Activated T-helper 1 cell treated with anti-CD3 and anti-CD28 coated beads, Interleukin-2, amount 50 U/mL, for 16 hours (primary cell): ENCODE measurements at regions not wholly inside any gene's neighbourhood (a gene's known extent, or its start where the extent isn't known, plus 50 kb on each side); places are given as distances from the start of the nearest gene placed in this dataset.

Experiments used
- DNase-seq, 2 donors: peaks; one replicate each; pipeline ENCODE4 v3.0.0-alpha.2; 2020; ENCODE audit warnings: low read depth in 1 of 2, low spot score in 1 of 2

GRCh38 chr1:30258876-30259275 lies 464.5 kb downstream of the MATN1 start:
- DNase-seq: no peak

DNA sequence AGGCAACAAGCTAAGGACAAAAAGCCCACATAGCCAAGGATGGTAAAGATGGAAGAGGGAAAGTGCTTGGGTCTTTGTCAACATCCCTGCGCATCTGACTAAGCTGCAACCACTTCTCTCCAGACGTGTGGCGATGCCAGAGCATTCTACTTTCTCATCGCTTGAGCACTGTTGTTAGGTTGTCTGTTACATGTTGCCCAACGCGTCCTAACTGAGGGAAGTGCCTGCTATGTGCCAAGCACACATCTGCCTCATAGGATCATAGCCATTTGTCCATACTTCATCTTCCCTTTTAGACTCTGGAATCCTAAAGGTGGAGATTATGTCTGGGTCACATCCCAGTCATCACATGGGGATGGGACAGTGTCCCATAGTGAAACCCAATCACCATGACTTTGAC lies 464.9 kb downstream of the MATN1 start:
- no peak for DNase-seq

DNA sequence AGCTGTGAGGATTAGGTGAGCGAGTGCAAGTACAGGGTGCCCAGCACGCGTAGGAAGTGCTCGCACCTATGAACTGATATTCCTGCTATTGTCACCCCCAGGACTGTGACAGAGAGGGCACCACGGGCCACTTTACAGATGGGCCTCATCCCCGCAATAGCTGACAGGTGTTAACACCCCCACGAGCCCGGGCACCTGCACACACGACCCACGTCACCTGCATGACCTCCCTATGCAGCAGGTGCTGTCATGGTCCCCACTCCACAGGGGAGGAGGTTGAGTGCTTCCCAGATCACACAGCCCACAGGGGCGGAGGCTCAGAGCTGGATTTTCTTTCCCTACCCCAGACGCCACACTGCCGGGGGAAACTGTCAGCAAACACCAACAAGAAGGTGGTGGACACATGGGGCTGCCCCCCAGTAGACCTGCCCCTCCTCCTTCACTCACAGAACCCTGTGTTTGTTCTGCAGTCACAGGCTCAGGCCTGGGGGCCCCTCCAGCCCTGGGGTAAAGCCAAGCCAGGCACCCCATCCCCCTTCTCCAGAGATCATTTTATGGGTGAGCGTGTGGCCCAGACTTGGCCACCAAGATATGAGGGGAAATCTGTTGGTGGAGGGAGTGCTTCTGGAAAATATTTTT lies 465.5 kb downstream of the MATN1 start:
- DNase-seq: no peak

GRCh38 chr1:30257322-30257721 lies 466.1 kb downstream of the MATN1 start:
- no peak for DNase-seq

GRCh38 chr1:30256911-30257310 lies 466.5 kb downstream of the MATN1 start:
- DNase-seq: no peak

GRCh38 chr1:30255111-30255724 lies 468.2 kb downstream of the MATN1 start:
- DNase-seq: no peak

- DNase-seq: no peak
These were observed 469.5 kb downstream of the MATN1 start for GRCh38 chr1:30253807-30254440.

GRCh38 chr1:30253361-30253760 lies 470.0 kb downstream of the MATN1 start:
- DNase-seq: no peak

DNA sequence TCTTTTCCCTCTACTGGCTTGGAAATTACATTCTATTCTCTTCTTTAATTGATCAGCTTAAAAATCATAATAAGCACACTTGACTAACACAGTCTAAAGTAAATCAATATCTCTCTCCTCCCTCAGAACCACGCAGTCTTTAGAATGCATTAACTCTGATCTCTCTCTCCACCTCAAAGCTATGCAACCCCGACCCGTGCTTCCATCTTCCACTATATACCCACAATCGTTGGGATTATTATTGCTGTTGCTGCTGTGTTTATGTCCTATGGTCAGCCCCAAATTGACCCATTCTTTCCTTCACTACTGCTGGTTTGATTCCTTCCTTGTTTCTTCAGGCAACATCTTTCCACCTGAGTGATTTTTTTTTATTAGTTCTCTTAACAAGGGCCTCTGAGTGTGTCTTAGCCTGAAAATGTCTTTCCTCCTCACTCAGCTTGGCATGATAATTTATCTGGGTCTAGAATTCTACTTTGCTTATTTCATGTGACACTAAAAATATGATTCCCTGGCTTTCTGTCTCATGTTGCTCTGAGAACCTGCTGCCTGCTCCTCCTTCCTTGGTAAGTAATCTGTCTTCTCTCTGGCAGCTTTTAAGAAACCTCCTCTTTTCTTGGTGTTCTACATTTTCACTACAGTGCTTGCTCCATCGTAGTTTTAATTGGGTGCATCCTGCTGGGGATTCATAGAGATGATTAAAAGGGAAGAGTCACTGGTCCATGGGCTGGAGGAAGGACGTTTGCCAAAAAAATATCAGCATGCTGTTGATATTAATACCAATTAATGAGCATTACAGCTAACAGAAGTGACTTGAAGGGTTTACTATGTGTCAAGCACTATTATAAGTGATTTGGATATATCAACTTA lies 472.2 kb downstream of the MATN1 start:
- no peak for DNase-seq

- DNase-seq: no peak
These were observed 472.9 kb downstream of the MATN1 start for GRCh38 chr1:30250338-30250983.

GRCh38 chr1:30249446-30250337 lies 473.7 kb downstream of the MATN1 start:
- no peak for DNase-seq

- DNase-seq: no peak
These were observed 474.6 kb downstream of the MATN1 start for GRCh38 chr1:30248774-30249173.

- DNase-seq: no peak
These were observed 475.0 kb downstream of the MATN1 start for GRCh38 chr1:30248373-30248772.

DNA sequence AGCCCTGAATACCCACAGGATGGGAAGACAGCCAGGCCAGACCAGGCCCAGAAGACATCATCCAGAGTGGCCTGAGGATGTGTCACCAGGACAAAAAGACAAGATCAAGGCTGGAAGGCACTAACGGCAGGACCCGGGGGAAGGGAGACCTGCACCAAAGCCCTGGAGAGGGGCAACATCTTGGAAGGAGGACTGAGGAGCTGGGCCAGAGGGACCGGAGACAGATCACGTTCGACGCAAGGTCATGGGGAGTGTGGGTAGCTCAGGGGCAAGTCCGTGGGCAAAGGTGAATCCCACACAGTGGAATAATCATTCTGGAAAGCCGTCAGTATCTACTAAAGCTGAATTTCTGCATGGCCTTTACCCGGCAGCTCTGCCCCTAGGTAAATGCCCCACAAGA lies 478.6 kb downstream of the MATN1 start:
- DNase-seq: no peak

DNA sequence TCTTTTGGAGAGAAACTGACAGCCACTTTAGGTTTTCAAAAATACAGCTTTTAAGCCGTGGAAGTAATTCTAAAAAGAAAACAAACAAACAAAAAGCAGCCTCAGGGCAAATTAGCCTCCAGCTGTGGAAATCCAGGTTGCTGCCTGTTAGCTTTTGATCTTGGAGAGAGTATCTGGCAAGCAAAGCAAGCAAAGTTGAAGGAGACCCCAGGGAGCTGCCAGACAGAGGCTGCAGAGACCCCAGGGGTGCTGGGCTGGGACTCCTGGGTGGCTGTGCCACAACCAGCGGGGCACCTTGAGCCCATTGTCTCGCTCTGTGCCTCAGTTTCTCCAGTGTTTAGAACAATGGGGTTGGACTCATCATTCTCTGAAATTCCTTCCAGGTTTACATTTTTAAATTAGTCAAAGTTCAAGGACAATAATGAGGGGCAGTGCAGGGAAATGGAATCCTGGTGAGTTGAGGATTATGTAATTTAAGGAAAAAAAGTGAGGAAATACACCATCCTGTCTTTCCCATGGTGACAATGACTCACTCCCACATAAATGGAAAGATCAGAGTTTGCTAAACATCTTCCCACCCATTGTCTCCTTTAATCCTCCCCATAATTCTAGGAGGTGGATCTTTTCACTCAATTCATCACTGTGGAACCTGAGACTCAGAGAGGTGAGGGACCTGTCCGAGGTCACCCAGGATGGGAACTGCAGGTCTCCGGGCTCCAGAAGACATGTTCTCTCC lies 480.5 kb downstream of the MATN1 start:
- DNase-seq: no peak

GRCh38 chr1:30242168-30242567 lies 481.2 kb downstream of the MATN1 start:
- no peak for DNase-seq

DNA sequence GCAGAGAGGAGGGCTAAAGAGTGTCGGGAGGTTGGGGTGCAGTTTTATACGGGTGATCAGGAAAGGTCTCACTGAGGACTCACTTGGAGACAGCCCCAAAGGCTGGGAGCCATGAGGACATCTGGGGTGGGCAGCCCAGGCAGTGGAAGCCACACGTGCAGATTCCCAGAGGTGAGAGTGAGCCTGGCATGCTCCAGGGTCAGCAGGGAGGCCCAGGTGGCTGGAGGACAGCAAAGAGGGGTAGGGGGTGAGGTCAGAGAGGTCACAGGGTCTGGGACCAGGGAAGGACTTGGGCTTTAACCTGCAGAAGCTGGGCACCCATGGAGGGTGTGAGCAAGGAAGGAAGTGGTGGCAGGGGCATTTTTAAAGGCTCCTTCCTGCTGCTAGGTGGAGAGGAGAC lies 481.7 kb downstream of the MATN1 start:
- no peak for DNase-seq

DNA sequence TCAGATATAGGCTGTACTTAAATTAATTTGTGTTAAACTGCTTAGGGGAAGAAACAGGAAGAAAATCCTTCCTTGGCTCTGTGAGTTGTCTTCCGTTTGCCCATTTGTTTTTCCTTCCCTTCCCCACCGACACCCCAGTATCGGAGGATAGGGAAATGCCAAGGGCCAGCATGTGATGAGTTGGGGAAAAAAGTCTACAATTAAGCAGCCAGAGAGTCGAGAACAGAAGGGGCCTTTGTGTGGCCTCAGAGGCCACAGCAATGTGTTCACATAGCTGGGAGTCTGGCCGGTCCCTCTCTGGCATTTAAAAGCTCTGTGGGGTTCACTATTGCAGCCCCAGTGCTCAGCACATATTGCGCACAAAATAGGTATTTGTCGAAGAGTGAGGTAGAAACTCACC lies 489.3 kb downstream of the MATN1 start:
- DNase-seq: no peak

DNA sequence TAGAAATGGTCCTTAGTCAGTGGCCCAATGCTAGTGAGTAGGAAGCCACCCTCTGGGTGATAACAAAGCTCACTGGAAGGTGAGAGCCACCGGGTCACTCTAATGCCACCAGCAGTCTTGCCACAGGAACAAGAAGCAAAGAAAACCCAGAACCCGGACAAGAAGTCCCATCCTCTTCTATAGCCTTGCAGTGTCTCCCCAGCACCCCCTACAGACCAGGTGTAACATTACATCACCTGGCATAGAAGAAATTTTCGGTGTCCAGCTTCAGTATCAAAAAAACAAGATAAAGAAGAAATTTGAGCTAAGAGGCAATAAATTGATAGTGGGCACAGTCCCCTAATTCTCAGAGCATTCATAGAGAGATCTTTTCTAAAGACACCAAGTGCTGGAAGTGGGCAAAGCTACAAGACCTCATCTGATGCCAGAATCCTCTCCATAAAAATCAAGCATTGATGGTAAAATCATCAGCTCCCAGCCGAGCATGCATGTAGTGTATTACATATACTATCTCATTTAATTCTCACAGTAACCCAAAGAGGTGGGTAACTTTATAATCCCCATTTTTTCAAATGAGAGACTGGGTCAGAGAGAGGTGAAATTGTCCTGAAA lies 491.0 kb downstream of the MATN1 start:
- DNase-seq: no peak
